Left cardiac atrium (tissue), 4 donors: ENCODE measurements at regions not wholly inside any gene's neighbourhood (a gene's known extent, or its start where the extent isn't known, plus 50 kb on each side); places are given as distances from the start of the nearest gene placed in this dataset.
"Not testable (repeated sequence)": the region's sequence is repeated elsewhere in the genome, so short reads cannot be mapped to it uniquely, and the experiment has no call there.

Experiments used
- ATAC-seq, 2 donors: fragments of 200-7000 bp; cut with Tn5 transposase; one replicate each; pipeline ENCODE4 v1.9.1; 2020; ENCODE audit warnings: mild to moderate bottlenecking in 2 of 2, moderate library complexity in 2 of 2
- DNase-seq: peaks from one replicate; pipeline ENCODE4 v3.0.0-alpha.2; 2020
- intact Hi-C, 2 donors: fragments of 100-400 bp; cut with DNase I; formaldehyde crosslinking; loops; one replicate each; pipeline versions ENCODE4 v1.14.1 to v1.15.1; 2022 to 2023
- donor health status: DM: no; HTN: yes; CAD: no.
- donor health status: DM: no; HTN: yes; CAD: no; lungs with severe emphysema.
- donor health status: DM: yes; HTN: yes; CAD: no.
- donor health status: Dilated cardiomyopathy.

- ATAC-seq (no peak), DNase-seq (no peak)
- intact Hi-C loops: no loop called here
Measured at GRCh38 chr7:22066522-22066921, 120.8 kb upstream of the CDCA7L start.

GRCh38 chr7:22064816-22065215 lies 119.1 kb upstream of the CDCA7L start:
- DNase-seq (no peak), ATAC-seq (no peak)
- intact Hi-C loops: no loop called here

DNA sequence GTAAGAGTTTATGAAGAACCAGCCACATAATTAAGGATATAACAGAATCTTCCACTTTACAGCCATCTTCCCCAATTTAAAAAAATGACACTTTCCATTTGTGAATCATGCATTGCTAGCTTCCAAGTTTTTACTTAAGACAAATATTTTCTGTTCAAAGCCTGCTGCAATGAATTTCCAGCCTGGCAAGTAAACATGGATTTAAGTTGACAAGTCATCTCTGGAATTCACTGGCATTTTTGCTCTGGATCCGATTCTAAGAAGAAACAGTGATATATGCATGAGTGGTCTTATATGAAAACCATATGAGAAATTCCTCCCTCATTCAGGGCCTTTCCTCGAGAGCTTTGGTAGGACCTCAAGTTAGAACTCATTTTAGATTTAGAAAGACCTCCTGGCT lies 116.1 kb upstream of the CDCA7L start:
- ATAC-seq: no peak
- DNase-seq: no peak
- intact Hi-C loops: no loop called here

- intact Hi-C loops: no loop called here
- no peak for ATAC-seq
Measured at GRCh38 chr7:22060863-22061262, 115.2 kb upstream of the CDCA7L start.

GRCh38 chr7:22060197-22060596 lies 114.5 kb upstream of the CDCA7L start:
- DNase-seq (no peak), ATAC-seq (no peak)
- intact Hi-C loops: no loop called here

More at GRCh38 chr7:22060863-22061262, 115.2 kb upstream of the CDCA7L start:
- no peak for DNase-seq

- ATAC-seq: no peak
- intact Hi-C loops: no loop called here
- DNase-seq: no peak
Measured at GRCh38 chr7:22055226-22055625, 109.5 kb upstream of the CDCA7L start.

GRCh38 chr7:22052674-22053365 lies 107.1 kb upstream of the CDCA7L start:
- ATAC-seq (no peak), DNase-seq (no peak)
- intact Hi-C loops: no loop called here

DNA sequence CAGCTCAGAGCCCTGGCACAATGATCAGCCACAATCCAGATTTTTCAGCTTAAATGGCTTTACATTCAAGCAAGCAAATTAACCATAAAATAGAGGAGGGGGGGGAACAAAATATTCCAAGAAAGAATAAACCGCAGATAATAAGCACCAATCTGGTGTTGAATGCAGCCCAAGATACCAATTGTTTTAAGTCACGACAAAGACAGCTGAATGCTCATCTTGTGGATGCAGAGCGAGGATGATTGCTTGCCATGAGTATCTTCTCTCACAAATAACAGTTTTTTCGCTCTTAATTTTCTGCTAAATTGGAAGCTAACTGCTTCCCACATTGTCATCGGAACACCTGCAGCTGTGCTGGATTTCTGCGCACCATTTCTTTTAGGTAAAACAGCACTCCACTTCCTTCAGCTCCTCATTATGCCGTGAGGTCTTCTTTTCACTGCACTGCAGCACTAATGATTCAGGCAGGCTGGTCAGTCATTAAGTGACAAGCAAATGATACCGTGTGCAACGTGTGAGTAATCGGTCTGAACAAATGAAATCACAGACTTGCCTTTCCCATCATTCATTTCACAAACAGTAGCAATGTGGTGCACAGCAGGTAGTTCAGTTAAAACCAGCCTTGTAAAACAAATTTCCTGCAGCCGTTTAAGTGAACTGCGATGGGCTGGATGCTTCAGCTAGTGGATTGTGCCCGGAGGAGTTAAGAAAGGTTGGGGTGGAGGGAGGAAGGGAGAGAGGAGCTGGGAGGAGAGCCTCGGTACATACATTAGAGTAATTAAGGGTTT lies 106.4 kb upstream of the CDCA7L start:
- ATAC-seq (no peak), DNase-seq (no peak)
- intact Hi-C loops: no loop called here

DNA sequence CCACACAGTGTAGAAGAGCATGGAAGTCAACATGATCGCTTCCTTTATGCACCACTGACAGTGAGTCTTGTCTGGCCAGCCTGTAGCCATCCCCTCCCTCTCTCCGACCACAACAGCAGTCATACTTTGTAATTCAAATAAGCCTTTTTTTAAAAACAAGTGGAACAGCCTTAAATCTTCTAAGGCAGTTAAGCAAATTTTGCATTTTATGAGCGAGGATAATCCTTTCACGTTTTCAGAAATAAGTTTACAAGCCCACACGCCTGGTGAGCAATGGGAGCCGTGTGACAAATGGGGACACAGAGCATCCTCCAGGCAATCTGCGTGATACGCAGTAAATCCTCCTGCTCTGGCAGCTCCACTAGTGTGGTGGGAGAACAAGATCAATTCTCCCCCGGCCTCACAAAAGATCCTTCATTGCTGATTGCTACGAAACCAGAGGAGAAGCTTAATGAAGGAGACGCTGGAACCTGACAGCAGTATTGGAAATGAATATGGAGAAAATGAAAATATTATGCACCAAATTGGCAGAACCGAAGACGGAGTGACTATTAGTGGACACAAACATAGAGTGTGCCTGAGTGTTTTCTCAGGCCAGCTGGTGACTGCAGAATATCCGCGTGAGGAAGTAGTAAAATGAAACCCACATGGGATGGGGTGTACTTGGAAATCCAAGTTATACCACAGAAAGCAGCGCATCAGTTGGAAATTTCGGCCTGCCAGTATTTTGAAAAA lies 104.2 kb upstream of the CDCA7L start:
- DNase-seq (no peak), ATAC-seq (no peak)
- intact Hi-C loops: no loop called here

GRCh38 chr7:22043367-22043766 lies 97.7 kb upstream of the CDCA7L start:
- intact Hi-C loops: no loop called here
- ATAC-seq (no peak), DNase-seq (no peak)

DNA sequence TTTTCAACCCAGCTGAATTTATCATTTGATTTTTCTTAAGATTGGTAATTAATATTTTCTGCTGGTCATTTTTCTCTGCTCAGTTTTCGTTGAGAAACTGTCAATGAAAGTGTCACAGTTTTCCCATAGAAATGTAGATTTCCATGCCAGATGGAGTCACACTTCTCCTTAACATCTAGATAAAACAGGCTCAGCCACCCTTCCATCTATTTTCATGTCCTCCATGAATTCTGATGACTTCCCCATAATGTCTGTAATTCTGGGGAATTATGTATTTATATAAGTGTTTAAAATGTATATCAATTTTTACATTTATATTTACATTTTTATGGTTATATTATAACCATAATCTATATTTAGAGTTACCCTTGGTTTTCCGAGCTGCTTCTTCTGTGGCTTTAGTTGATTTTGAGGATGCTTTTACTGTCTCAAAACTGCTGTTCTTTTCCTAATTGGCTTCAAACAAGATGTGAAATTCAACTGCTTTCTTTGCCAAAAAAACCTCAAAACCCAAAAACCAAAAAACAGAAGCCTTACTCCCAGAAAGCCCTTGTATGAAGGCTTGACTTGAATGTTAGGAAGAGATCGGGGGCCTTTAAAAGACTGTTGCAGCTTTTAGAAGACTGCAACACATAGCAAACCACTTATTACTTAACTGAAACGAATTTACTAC lies 95.4 kb upstream of the CDCA7L start:
- DNase-seq (no peak), ATAC-seq (no peak)
- intact Hi-C loops: no loop called here

- intact Hi-C loops: no loop called here
- DNase-seq (no peak), ATAC-seq (no peak)
Measured at GRCh38 chr7:22039670-22040069, 94.0 kb upstream of the CDCA7L start.

- DNase-seq, ATAC-seq, intact Hi-C loops: not testable (repeated sequence)
Measured at GRCh38 chr7:22032356-22032755, 86.7 kb upstream of the CDCA7L start.

DNA sequence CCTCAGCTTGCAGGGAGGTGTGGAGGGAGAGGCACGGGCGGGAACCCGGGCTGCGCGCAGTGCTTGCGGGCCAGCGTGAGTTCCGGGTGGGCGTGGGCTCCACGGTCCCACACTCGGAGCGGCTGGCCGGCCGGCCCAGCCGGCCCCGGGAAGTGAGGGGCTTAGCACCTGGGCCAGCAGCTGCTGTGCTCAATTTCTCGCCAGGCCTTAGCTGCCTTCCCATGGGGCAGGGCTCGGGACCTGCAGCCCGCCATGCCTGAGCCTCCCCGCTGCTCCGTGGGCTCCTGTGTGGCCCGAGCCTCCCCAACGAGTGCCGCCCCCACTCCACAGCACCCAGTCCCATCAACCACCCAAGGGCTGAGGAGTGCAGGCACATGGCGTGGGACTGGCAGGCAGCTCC lies 83.0 kb upstream of the CDCA7L start:
- intact Hi-C loops, ATAC-seq, DNase-seq: not testable (repeated sequence)

DNA sequence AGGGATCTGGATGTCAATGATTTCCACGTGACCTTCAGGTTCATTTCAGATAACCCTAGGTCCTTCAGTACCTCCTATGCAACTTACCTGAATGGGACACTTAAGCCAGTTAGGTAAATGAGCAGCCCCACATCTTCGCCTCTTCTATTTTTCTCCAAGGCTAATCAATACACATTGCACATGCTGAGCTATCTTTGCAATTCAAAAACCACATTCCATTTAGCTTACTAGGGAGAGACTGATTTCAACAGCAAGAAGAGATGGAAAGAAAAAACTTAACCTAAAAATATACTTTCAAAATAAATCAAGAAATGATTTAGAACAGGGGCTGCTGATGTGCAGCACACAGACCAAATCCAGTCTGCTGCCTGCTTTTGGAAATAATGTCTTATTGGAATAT lies 81.8 kb upstream of the CDCA7L start:
- intact Hi-C loops: no loop called here
- no peak for ATAC-seq
- DNase-seq: no peak

DNA sequence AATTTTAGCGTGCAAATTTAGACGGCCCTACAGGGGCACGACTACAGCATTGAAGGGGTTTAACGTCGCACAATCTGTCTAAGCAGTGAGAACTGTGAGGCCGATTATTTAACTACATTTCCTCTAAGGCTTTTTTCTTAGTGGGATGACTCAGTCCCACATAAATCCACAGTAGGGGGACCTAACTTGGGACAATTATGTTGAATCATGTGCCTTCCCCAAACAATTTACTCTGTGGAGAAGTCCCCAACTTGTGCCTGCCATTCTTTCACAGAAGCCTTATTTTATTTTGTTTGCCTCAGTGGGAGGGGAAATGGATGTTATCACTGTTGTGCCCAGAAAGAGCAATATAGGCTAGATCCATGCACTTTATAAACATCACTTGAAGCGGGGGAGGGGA lies 80.3 kb upstream of the CDCA7L start:
- intact Hi-C loops: no loop called here
- DNase-seq (no peak), ATAC-seq (no peak)

DNA sequence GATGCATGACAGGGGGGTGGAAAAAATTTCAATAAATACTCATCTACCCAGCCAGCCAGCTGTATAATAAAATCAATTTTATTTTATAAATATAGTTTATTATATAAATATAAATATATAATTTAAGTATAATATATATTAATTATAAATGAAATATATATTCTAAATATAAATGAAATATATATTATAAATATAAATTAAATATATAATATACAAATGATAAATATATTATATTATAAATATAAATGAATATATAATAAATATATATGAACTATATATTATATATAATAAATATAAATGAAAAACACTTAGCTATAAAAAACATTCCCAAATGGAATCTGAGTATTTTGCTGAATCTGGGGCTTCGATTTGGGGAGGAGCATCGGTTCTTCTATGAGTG lies 79.4 kb upstream of the CDCA7L start:
- no peak for ATAC-seq
- intact Hi-C loops: no loop called here
- DNase-seq: no peak

GRCh38 chr7:22019931-22020330 lies 74.2 kb upstream of the CDCA7L start:
- DNase-seq (no peak), ATAC-seq (no peak)
- intact Hi-C loops: no loop called here

GRCh38 chr7:22016507-22016906 lies 70.8 kb upstream of the CDCA7L start:
- ATAC-seq: no peak
- no peak for DNase-seq
- intact Hi-C loops: no loop called here

DNA sequence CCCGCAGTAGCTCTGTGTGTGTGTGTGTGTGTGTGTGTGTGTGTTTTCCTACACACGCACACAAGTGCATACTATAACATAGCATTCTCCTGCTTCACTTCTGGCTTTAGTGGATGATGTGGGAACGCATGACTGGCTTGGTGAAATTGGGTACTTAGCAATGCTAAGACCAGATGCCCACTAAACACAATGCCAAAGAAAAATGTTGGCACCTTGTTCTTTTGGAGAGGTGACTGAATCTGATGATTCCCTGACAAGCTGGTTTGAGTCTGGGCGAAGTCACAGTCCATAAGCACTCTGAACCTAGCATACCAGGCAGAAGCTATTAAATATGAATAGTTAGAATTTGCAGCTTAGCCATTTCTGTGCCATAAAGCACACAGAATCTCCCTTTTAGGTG lies 68.0 kb upstream of the CDCA7L start:
- no peak for DNase-seq
- intact Hi-C loops: no loop called here

More for the DNA sequence above, 68.0 kb upstream of the CDCA7L start:
- ATAC-seq: no peak
